ENCODE measurements at regions not wholly inside any gene's neighbourhood (a gene's known extent, or its start where the extent isn't known, plus 50 kb on each side); places are given as distances from the start of the nearest gene placed in this dataset.
"Not testable (repeated sequence)": the region's sequence is repeated elsewhere in the genome, so short reads cannot be mapped to it uniquely, and the experiment has no call there.

DNA sequence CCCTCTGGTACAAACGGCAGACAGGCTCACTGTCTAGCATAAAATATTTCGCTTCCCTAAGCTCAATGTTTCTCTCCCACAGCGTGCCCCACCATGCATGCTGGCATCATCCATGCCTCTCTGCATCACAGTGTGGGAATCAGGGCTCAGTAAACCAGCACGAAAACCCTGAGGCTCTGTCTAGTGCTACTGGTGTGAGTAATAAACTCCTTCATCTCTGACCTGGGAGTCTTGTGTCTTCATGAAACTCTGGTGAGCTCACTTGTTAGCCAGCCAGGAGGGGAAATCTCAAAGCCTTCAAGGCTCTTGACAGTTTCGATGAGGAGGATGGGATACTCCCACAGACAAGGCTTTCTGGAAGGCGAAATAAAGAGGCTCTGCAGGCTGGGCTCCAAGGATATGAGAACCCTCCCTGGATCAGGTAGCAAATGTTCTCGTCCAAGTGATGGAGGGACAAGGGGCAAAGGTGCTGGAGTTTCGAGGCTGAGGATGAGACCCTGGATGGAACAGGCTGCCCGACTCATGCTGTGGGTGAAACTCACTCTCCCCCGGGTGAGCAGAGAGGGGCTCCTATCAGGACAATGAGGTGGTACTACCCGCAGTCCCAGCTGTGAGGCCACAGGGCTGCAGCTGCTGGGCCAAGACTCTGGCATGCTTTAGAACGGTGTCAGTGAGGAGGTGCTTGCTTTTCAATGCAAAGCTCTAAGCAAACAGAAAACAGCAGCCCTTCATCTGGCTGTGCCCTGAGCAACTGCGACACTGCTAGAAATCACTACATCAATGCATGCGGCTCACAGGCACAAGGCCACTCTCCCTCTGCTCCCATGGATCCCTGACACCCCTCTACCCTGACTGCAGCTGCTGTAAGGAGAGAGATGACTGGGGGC lies 69.3 kb downstream of the SHANK2 start:
- no peak for DNase-seq (ENCODE audit: low spot score)

DNA sequence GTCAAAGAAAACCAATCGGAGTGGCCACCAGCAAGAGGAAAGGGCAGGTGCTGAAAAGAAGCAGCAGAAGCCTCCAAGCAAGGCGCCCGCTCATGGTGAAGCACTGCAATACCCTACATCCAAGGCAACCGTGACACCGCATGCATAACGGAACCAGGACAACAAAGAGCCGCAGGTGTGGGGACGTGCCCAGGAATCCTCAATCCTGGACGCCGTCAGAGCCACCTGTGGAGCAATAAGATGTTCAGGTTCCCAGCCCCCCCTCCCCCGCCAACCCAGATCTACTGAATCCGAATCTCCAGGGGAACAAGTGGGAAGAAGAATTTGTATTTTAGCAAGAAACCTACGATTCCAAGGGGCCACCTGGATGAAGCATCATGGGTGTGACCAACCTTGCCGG lies 70.8 kb downstream of the SHANK2 start:
- no peak for DNase-seq (ENCODE audit: low spot score)

DNA sequence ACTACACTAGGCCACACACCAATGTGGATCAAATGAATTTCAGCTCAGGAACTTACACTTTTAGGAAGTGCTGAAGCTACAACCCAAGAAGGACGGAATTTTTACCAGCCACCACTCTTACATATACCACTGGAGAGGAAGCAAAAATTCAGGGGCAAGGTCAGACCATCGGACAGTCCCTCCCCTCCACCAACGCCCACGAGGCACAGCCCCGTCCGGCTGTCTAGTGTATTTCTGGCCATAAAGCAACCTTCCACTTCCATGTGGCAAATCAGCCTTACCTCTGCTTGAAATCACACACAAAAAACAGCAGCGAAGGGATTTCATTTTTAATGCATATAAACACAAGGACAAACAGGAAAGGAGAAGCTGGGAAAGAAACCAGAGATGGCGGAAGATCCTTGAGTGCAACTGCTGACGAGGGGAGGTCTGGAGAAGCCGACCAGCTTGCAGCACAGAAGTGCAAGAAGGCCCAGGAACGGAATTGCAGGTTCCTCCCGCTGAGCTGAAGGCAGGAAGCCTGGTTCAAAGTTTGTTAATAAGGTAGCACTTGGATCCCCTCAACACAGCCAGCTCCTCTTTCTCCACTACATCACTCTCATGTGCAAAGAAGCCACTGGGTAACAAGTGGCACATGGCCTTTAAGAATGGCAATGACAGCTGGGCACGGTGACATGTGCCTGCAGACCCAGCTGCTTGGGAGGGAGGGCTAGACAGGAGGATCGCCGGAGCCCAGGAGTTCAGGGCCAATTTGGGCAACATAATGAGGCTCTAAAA lies 71.5 kb downstream of the SHANK2 start:
- no peak for DNase-seq (ENCODE audit: low spot score)

DNA sequence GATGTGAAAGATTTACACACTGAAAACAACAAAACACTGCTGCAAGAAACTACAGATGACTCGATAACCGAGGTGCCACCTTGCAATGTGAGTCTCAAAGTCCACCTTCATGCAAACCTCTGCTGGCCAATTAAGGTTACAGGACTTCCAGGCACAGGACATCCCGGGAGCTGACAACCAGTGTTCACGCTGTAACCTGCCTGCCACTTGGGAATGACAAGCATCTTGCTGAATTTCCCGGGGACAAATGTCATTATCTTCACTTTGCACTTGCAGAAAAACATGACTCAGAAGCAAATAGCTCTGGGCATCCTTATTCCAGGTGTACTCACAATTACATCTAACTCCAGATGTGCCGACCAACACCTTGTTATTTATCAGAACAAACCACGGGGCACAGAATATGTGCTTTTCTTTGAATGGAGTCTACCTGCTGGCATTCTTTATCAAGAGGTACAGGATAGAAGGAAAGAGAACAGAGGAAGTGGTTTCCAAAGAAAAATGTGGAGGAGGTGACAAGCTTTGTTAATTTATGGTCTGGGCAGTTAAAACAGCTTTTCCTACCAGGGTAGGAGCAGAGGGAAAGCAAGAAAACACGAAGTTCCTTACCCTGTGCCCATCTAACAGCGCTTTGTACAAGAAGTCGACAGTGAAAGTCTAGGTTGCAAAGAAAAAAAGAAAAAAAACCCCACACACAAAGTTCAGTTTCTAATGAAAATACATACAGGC lies 72.3 kb downstream of the SHANK2 start:
- DNase-seq (ENCODE audit: low spot score), result no peak

DNA sequence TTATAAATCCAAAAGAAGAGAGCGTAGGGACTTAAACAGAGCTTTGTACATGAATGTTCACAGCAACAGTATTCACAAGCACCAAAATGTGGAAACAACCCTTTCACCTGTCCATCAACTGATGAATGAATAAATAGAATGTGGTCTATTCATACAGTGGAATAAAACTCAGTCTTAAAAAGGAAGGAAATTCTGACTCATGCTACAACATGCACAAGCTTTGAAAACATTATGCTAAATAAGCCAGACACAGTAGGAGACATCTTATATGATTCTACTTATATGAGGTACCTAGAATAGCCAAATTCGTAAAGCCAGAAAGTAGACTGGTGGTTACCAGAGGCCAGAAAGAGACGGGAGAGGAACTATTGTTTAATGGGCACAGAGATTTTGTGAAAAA lies 74.3 kb downstream of the SHANK2 start:
- DNase-seq (ENCODE audit: low spot score), result no peak

DNA sequence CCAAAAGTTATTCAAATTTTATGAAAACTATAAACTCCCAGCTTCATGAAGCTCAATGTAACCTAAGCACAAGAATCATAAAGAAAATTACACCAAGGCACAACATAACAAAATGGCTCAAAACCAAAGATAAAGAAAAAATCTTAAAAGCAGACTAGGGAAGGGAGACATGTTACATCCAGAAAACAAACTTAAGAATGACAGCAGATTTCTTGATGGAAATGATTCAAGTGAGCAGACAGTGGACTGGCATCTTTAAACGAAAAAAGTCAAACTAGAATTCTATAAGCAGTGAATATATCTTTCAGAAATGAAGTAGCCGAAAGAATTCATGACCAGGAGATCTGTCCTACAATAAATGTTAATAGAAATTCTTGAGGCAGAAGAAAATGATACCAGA lies 75.6 kb downstream of the SHANK2 start:
- DNase-seq (ENCODE audit: low spot score), result no peak

DNA sequence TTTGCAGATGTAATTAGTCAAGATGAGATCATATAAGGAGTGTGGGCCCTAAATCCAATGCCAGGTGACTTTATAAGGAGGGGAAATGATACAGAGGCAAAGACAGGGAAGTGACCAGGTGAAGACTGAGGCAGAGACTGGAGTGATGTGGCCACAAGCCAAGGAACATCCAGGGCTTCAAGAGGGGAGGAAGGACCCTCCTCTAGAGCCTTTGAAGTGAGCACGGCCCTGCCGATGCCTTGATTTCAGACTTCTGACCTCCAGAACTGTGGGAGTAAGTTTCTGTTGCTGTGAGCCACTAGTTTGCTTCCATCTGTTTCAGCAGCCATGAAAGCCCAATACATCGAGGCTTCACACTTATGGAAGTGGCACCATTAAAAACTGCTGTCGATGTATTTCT lies 78.7 kb downstream of the SHANK2 start:
- DNase-seq (ENCODE audit: low spot score), result no peak

DNA sequence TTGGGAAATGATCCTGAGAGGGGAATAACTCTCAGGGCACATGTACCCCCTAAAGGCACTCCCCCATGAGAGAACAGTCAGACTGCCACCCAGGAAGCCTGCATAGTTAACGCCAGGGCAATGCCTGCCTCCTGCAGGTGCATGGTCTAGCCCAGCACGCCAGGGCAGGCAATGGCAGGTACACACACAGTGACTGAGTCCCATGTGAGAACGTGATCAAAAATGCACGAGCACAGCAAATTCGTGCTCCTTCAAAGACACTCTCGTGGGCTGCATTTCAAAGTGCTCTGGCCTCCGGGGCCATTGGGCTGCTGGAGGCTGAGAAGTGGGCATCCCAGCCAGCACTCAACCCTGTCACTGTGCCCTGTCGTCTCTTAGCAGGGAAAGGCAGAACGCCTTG lies 79.7 kb downstream of the SHANK2 start:
- no peak for DNase-seq (ENCODE audit: low spot score)

DNA sequence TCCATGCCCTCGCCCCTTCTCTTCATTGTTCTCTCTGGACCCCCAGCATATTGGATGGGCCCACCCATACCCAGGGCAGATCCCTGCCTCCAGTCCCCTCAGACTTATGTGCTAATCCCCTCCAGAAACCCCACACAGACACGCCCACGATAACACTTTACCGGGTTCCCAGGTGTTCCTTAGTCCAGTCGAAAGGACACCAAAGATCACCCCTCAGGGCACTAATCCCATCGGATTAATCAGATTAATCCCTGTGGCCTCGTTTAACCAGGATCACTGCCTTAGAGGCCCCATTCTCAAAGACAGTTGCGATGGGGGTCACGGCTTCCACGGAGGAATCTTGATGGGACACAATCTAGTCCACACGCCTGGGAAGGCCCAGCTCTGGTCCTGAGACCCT lies 80.8 kb downstream of the SHANK2 start:
- DNase-seq (ENCODE audit: low spot score), result no peak

DNA sequence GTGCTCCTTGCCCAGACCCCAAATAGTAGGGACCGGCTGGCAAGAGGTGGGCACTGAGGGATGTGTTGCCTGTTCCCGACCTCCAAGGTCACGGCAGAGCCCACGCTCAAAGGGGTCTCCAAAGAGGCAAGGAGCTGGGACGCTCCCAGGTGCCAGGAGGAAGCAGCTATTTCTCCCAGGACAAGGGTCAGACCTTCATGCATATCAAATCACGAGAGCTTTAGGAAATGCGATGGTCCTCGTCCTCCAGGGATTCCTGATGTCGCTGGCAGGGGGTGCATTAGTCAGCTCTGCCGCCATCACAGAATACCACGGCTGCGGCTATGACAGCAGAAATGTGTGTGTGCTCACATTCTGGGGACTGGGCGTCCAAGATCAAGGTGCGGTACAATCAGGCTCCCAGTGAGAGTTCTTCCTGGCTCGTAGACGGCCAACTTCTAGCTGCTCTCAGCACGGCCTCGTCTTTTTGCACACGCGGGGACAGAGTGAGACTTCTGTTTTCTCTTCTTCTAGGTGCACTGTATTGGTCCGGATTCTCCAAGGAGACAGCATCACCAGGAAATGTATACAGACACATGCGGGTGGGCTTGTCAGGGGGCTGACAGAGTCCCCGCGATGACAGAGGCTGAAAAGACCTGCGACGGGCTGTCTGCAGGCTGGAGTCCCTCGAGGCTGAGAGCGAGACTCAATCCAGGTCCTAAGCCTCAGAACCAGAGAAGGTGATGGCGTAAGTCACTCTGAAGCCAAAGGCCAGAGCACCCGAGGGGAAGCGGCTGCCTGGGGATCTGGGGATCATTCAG lies 81.6 kb downstream of the SHANK2 start:
- DNase-seq (ENCODE audit: low spot score), result no peak

DNA sequence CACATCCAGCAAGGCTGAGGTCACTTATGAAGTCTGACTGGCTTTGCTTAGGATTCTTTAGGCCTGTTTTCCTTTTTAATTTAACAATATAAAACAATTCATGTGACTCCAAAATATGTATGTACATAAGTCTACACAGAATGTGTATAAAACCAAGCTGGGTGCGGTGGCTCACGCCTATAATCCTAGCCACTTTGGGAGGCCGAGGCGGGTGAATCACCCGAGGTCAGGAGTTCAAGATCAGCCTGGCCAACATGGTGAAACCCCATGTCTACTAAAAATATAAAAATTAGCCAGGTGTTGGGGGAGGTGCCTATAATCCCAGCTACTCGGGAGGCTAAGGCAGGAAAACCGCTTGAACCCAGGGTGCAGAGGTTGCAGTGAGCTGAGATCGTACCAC lies 83.1 kb downstream of the SHANK2 start:
- DNase-seq (ENCODE audit: low spot score), result no peak

DNA sequence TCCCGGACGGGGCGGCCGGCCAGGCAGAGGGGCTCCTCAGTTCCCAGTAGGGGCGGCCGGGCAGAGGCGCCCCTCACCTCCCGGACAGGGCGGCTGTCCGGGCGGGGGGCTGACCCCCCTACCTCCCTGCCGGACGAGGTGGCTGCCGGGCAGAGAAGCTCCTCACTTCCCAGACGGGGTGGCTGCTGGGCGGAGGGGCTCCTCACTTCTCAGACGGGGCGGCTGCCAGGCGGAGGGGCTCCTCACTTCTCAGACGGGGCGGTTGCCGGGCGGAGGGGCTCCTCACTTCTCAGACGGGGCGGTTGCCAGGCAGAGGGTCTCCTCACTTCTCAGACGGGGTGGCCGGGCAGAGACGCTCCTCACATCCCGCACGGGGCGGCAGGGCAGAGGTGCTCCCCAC lies 84.6 kb downstream of the SHANK2 start:
- DNase-seq (ENCODE audit: low spot score), result not testable (repeated sequence)

DNA sequence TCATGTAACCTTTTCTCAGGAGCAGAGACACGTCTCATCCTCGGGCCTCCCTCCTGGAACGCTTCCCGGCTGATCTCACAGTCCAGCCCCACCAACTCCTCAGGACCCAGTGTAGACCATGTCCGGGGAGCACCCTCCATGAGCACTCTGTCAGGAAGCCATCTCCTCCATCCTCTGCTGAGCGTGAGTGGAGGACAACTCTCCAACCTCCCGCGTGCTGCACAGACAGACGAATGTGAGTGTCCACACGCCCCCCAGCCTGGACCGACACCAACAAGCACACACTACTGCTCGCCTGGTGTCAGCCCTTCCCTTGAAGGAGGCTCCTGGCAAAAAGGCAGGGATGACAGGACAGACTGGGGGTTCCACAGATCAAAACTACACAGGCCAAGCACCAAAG lies 86.6 kb downstream of the SHANK2 start:
- DNase-seq (ENCODE audit: low spot score), result no peak

DNA sequence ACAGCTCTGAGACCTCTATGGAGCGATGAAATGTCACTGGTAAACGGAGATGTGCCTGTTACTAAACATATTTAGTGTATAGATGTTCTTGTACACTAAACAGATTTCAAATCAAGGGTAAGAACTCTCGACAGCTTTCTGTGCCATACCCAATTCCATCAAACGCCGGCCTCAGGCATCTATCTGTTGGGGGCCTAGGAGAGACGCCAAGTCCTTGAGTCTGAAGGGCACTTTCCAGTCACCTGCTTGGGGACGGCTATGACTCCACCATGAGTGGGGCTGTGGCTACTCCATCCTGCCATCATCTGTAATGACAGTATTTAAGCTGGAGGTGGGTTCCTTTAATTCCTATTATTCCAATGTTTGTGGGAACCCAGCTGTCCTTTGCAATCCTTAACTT lies 87.8 kb downstream of the SHANK2 start:
- DNase-seq (ENCODE audit: low spot score), result no peak

DNA sequence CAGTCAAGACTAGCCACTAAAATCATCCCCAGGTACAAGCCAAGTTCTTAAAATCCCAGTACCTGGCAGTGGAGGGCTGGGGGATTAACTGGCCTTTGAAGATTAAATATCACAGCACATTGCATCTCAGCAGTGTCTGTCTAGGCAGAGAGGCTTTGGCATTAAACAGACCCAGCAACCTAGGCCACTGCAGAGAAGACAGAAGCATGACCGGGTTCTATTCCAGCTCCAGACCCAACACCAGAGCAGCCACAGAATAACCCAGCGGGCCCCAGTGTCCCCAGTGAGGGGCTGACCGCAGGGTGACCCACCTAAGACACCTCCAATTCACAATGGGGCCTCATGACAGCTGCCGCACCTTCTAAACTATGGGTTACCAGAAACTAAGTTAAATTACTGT lies 88.2 kb downstream of the SHANK2 start:
- DNase-seq (ENCODE audit: low spot score), result no peak

DNA sequence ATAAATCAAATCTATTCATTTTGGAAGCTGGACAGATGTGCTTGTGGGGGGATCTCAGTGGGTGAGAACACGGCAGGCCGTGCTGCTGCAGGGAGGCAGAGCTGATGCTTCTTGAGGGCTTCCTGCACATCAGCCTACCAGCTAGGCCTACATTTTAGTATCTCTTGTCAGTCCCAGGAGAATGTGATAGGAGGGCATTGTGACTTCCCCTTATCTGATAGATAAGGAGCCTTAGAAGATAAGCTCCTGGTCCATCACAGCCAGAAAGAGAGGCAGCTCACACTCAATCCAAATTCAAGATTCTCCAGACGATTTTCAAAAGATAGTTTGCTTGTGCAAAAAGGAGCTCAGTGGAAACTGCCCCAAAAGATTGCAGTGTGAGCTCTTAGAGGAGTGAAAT lies 89.0 kb downstream of the SHANK2 start:
- DNase-seq (ENCODE audit: low spot score), result no peak

DNA sequence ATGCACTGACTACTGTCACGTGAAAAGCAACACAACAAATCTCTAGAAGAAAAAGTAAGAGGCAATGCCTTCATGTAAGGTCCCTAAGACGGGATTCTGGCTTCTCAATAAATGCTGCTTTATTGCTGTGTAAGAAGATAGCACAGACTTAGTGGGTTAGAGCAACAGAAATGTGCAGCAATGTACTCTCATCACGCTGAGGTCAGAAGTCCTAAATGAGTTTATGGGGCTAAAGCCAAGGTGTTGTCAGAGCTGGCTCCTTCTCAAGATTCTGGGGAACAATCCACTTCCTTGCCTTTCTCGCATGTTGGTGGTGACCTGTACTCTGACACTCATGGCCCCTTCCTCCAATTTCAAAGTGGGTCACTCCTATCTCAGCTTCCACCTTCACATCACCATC lies 93.4 kb downstream of the SHANK2 start:
- DNase-seq (ENCODE audit: low spot score), result no peak

DNA sequence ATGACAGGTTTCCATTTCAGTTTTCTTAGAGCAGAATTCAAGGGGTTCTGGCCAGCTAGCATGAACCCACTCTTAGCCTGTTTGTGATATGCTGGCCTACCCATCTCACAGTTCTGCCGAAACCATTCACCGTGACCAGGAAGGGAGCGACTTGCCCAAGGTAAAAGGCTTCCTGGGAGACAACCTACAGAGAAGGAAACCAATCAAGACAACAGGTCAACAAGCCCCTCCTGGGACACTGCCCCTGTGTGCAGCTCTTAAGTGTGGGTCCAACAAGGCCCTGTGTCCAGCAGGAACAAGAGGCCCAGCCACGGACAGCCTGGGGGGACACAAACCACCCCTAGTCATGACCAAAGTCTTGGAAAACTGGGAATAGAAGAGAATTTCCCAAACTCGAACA lies 94.7 kb downstream of the SHANK2 start:
- DNase-seq (ENCODE audit: low spot score), result not testable (repeated sequence)

DNA sequence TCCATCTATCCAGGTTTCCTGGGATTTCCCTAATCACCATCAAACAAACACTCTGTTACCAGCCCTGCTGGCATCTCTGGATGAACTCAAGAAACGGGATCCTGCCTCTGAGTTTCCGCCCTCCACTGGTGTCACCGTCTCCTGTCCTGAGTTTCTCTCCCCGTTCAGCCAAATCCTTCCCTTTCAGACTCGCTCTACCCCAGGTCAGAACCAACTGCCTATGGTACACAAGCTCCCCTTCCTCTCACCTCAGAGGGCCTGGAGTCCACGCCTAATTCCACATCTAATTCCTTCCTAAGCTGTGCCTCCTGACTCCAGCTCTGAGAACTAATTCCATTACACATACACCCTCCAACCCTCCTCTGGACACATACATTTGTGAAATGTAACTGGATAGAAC lies 96.1 kb downstream of the SHANK2 start:
- no peak for DNase-seq (ENCODE audit: low spot score)

DNA sequence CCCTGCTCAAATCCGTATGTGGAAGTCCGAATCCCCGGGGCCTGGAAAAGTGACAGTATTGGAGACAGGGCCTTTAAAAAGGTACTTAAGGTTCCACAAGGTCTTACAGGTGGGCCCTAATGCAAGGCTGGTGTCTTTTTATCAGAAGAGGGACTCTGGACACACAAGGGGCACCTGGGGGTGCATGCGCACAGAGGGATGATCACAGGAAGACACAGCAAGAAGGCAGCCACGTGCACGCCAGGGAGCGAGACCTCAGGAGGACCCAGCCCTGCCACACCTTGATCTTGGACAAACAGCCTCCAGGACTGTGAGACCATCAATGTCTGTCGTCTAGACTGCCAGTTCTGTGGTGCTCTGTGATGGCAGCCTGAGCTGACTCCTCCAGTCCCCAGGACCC lies 96.5 kb downstream of the SHANK2 start:
- no peak for DNase-seq (ENCODE audit: low spot score)

DNA sequence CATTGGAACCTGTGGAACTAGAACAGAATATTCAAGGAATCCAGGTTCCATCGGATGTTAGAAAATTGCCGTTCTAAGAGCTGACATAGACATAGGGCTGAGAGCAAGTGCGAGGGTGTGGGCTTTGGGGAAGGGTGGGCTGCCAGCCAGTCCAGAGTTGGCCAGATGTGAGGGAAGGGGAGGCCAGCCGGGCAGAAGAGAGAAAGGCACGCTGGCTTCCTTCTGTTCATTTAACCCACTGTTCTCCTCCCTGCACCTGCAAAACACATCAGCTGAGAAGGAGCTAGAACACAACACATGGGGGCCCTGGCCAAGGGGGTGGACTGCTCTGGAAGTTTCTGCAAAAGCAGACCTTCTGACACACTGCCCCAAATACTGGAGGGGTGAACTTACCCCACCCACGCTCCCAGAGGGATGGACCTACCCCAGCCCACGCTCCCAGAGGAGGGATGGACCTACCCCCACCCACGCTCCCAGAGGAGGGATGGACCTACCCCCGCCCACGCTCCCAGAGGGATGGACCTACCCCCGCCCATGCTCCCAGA lies 98.0 kb downstream of the SHANK2 start:
- no peak for DNase-seq (ENCODE audit: low spot score)

DNA sequence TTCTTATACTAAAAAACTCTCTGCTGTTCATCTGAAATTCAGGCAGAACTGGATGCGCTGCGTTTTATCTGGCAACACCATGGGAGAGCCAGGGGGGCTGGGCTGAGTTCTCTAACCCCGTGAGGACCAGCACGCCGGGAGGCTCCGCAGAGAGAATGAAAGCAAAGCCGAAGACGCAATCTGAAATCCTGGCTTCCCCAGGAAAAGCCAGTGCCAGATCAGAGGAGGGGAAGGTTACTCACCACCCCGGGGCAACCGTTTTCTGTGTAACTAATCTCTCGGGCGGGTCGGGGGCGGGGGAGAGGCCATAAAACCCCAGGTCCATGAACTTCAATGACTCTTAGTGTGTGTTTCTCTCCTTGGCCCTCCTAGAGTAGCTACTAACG lies 99.4 kb downstream of the SHANK2 start:
- DNase-seq (ENCODE audit: low spot score), result peak; percentile 46
